ENCODE measurements at regions not wholly inside any gene's neighbourhood (a gene's known extent, or its start where the extent isn't known, plus 50 kb on each side); places are given as distances from the start of the nearest gene placed in this dataset.
"Not testable (repeated sequence)": the region's sequence is repeated elsewhere in the genome, so short reads cannot be mapped to it uniquely, and the experiment has no call there.

DNA sequence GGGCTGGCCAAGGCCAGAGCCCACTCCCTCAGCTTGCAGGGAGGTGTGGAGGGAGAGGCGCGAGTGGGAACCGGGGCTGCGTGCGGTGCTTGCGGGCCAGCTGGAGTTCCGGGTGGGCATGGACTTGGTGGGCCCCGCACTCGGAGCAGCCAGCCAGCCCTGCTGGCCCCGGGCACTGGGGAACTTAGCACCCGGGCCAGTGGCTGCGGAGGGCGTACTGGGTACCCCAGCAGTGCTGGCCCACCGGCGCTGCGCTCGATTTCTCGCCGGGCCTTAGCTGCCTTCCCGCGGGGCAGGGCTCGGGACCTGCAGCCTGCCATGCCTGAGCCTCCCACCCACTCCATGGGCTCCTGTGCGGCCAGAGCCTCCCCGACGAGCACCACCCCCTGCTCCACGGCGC lies 599.6 kb downstream of the TGIF2LX start:
- TF ChIP-seq TAF9B (IDR thresholded peaks at IDR 0.05; ENCODE audit: partially characterized antibody); ARNT (IDR thresholded peaks at IDR 0.05); ZBTB8A (IDR thresholded peaks at IDR 0.05; ENCODE audit: partially characterized antibody); DNMT1 (IDR thresholded peaks at IDR 0.05); CBX2 (IDR thresholded peaks at IDR 0.05; ENCODE audit: insufficient read depth, low read length, poor library complexity, severe bottlenecking); CREB1 (IDR thresholded peaks at IDR 0.05); CREB1 (CRISPR knock-in tag; IDR thresholded peaks at IDR 0.05); RFX1 (IDR thresholded peaks at IDR 0.05); ZNF589 (CRISPR knock-in tag; IDR thresholded peaks at IDR 0.05; ENCODE audit: low read depth); TARDBP (IDR thresholded peaks at IDR 0.05); NKRF (IDR thresholded peaks at IDR 0.05; ENCODE audit: borderline replicate concordance): not testable (repeated sequence)
- TF ChIP-seq, protein P1, sequence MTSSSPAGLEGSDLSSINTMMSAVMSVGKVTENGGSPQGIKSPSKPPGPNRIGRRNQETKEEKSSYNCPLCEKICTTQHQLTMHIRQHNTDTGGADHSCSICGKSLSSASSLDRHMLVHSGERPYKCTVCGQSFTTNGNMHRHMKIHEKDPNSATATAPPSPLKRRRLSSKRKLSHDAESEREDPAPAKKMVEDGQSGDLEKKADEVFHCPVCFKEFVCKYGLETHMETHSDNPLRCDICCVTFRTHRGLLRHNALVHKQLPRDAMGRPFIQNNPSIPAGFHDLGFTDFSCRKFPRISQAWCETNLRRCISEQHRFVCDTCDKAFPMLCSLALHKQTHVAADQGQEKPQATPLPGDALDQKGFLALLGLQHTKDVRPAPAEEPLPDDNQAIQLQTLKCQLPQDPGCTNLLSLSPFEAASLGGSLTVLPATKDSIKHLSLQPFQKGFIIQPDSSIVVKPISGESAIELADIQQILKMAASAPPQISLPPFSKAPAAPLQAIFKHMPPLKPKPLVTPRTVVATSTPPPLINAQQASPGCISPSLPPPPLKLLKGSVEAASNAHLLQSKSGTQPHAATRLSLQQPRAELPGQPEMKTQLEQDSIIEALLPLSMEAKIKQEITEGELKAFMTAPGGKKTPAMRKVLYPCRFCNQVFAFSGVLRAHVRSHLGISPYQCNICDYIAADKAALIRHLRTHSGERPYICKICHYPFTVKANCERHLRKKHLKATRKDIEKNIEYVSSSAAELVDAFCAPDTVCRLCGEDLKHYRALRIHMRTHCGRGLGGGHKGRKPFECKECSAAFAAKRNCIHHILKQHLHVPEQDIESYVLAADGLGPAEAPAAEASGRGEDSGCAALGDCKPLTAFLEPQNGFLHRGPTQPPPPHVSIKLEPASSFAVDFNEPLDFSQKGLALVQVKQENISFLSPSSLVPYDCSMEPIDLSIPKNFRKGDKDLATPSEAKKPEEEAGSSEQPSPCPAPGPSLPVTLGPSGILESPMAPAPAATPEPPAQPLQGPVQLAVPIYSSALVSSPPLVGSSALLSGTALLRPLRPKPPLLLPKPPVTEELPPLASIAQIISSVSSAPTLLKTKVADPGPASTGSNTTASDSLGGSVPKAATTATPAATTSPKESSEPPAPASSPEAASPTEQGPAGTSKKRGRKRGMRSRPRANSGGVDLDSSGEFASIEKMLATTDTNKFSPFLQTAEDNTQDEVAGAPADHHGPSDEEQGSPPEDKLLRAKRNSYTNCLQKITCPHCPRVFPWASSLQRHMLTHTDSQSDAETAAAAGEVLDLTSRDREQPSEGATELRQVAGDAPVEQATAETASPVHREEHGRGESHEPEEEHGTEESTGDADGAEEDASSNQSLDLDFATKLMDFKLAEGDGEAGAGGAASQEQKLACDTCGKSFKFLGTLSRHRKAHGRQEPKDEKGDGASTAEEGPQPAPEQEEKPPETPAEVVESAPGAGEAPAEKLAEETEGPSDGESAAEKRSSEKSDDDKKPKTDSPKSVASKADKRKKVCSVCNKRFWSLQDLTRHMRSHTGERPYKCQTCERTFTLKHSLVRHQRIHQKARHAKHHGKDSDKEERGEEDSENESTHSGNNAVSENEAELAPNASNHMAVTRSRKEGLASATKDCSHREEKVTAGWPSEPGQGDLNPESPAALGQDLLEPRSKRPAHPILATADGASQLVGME (CRISPR knock-in tag; IDR thresholded peaks at IDR 0.05), result not testable (repeated sequence)
